Kidney epithelial cell (primary cell): ENCODE measurements at regions not wholly inside any gene's neighbourhood (a gene's known extent, or its start where the extent isn't known, plus 50 kb on each side); places are given as distances from the start of the nearest gene placed in this dataset.

Source experiments
- DNase-seq: peaks from one replicate; pipeline ENCODE4 v3.0.0-alpha.2; 2010; ENCODE audit warnings: low read depth
- H3K27me3 ChIP-seq: 2 replicates; pipeline ENCODE4 v1.6.0; 2011; ENCODE audit warnings: low read length; ENCODE audit not compliant: control insufficient read depth, insufficient read depth
- H3K36me3 ChIP-seq: 2 replicates; pipeline ENCODE4 v1.5.1; 2011; ENCODE audit warnings: low read length; ENCODE audit not compliant: control insufficient read depth, insufficient read depth
- H3K4me3 ChIP-seq: 2 replicates; pipeline ENCODE4 v1.5.1; 2011; ENCODE audit warnings: low read depth, mild to moderate bottlenecking, control low read depth, low read length
- TF ChIP-seq, protein P1 (sequence below): IDR thresholded peaks from 2 replicates; pipeline ENCODE4 v1.5.1; 2011; ENCODE audit warnings: mild to moderate bottlenecking, moderate library complexity, low read length, control low read depth, inconsistent platforms; ENCODE audit not compliant: insufficient read depth, poor library complexity, severe bottlenecking

DNA sequence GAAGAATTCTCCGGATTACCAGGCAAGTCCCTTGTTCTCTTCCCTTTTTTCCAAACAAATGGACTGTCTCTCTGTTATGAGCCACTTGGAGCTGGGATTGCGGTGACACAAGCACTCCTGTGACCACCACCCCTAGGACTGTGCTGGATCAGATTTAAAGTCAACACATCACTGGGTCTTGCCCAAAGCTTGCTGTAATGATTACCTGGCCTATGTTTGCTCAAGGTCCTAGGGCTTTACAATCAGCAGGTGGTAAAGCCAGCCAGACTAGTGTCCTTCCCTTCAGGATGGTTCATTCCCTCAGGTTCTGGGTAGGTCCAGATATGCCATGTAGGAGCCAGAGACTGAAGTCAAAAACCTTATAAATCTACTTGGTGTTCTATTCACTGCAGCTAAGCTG is 144.7 kb downstream of the COX18 start:
- H3K27me3 ChIP-seq: no peaks in the 10 kb centered on the region
- no peaks in the 10 kb centered on the region for H3K36me3 ChIP-seq
- TF ChIP-seq, protein P1, sequence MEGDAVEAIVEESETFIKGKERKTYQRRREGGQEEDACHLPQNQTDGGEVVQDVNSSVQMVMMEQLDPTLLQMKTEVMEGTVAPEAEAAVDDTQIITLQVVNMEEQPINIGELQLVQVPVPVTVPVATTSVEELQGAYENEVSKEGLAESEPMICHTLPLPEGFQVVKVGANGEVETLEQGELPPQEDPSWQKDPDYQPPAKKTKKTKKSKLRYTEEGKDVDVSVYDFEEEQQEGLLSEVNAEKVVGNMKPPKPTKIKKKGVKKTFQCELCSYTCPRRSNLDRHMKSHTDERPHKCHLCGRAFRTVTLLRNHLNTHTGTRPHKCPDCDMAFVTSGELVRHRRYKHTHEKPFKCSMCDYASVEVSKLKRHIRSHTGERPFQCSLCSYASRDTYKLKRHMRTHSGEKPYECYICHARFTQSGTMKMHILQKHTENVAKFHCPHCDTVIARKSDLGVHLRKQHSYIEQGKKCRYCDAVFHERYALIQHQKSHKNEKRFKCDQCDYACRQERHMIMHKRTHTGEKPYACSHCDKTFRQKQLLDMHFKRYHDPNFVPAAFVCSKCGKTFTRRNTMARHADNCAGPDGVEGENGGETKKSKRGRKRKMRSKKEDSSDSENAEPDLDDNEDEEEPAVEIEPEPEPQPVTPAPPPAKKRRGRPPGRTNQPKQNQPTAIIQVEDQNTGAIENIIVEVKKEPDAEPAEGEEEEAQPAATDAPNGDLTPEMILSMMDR: no peak
- no peak for DNase-seq
- no peak overlapping the region for H3K4me3 ChIP-seq

DNA sequence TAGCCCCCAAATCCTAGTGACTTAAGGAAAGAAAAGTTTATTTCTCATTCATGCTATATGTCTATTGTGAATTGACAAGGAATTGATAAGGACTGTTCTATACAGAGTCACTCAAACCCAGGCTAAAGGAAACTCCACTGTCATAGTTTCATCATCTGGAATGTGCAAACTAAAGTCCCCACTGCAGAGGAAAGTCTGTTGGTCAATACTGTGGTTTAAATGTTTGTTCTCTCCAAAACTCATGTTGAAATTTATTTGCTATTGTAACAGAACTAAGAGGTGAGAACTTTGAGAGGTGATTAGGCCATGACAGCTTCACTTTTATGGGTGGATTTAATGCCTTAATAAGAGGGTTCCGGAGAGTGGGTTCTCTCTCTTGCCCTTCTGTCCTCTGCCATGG is 149.6 kb downstream of the COX18 start:
- TF ChIP-seq, protein P1: no peak
- H3K36me3 ChIP-seq: no peaks in the 10 kb centered on the region
- no peaks in the 10 kb centered on the region for H3K27me3 ChIP-seq
- no peak overlapping the region for H3K4me3 ChIP-seq
- DNase-seq: no peak

DNA sequence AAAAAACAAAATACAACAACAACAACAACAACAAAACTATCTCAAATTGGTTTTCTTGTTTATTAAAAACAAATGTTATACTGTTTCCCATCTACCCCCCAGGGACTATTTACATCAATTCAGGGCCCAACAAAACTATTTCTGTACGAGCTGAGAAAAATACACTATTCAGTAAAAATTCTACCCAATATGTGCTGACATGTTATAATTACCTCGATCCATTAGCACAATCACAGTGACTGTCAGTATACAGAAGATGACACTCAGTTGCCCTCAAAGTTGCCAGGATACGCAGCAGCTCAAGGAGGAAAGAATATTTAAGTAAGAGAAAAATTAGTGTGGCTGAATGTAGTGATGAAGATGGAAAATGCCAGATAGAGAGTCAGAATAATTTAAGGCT is 150.1 kb downstream of the COX18 start:
- TF ChIP-seq, protein P1: no peak
- Histone ChIP-seq H3K27me3 (no peaks in the 10 kb centered on the region), H3K36me3 (no peaks in the 10 kb centered on the region), H3K4me3 (no peak overlapping the region)
- no peak for DNase-seq

DNA sequence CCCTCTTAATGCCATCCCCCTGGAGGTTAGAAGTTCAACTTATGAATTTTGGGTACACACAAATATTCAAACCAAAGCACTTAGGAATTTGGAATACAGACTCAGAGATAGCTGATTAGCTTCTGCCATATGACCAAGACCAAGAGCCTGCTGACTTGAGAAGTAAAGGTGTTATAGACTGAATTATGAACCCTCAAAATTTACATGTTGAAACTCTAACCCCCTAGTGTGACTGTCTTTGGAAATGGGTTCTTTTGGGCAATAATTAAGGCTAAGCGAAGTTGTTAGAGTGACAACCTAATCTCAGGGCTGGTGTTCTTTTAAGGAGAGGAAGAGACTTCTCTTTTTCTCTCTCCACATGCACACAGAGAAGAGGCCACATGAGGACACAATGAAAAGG is 151.2 kb downstream of the COX18 start:
- no peaks in the 10 kb centered on the region for H3K36me3 ChIP-seq
- no peaks in the 10 kb centered on the region for H3K27me3 ChIP-seq
- TF ChIP-seq, protein P1: no peak
- no peak for DNase-seq
- H3K4me3 ChIP-seq: no peak overlapping the region

DNA sequence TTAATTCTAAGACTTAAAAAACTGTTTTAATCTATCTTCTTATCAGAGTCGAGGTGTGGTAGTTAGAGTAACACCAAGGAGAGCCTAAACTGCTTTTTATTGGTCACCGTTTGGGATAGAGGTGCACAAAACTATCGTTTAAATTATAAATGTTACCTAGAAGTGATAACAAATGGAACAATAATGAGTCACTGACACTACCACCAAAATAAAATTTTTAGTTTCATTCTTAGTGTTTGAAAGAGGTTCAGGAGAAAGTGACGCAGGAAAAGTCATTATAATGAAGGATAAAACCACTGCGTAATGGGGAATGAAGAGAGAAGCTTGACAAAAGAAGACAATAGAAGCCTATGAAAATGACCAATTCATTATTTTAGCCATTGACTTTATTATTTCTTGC is 158.2 kb downstream of the COX18 start:
- no peaks in the 10 kb centered on the region for H3K27me3 ChIP-seq
- TF ChIP-seq, protein P1: no peak
- no peak overlapping the region for H3K4me3 ChIP-seq
- DNase-seq: no peak
- no peaks in the 10 kb centered on the region for H3K36me3 ChIP-seq

DNA sequence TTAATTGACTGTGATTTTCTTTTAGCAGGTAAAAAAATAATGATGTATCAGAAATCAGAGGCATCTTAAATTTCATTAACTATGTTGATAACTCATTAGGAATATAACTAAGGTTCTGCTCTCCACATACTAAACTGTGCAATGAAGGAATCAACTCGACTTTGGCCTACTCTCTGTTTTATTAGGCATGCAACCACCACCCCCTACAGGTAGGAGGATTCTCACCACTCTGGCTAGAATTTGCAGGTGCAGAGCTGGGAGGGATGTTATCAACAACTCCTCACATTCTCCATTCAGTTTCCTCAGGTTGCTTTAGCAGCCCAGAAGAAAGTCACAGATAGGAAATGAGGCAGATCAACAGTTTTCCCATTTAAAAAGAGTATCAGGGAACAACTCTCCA is 160.1 kb downstream of the COX18 start:
- H3K4me3 ChIP-seq: no peak overlapping the region
- TF ChIP-seq, protein P1: peak; percentile 25
- no peak for DNase-seq
- no peaks in the 10 kb centered on the region for H3K36me3 ChIP-seq
- no peaks in the 10 kb centered on the region for H3K27me3 ChIP-seq
